ENCODE measurements at regions not wholly inside any gene's neighbourhood (a gene's known extent, or its start where the extent isn't known, plus 50 kb on each side); places are given as distances from the start of the nearest gene placed in this dataset.

DNA sequence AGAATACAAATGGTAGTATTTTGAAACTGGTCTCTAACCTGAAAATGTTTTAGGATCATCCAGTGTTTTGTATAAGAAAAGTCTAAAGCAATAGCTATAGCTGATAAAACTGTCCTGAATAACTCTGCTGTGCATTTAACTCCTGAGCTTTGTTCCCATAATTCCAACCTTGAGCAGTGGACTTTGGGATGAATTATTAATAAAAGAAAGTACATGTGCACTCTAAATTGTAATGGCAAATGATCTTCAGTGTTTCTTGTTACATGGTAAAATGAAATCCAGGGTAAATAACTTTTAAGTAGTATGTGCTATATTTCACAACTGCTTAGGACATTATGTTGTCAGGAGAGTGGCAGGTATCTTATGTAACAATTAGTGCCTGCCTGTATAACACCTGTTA lies 345.6 kb downstream of the SLC16A7 start:
- TF ChIP-seq NR1H2 (CRISPR knock-in tag; IDR thresholded peaks at IDR 0.05) (no peak), JUN (CRISPR knock-in tag; IDR thresholded peaks at IDR 0.05) (no peak), FOXJ3 (CRISPR knock-in tag; IDR thresholded peaks at IDR 0.05; ENCODE audit: borderline replicate concordance) (no peak), TP53 (CRISPR knock-in tag; IDR thresholded peaks at IDR 0.05) (no peak), TEAD4 (CRISPR knock-in tag; IDR thresholded peaks at IDR 0.05) (no peak)
- TF ChIP-seq, protein P1, sequence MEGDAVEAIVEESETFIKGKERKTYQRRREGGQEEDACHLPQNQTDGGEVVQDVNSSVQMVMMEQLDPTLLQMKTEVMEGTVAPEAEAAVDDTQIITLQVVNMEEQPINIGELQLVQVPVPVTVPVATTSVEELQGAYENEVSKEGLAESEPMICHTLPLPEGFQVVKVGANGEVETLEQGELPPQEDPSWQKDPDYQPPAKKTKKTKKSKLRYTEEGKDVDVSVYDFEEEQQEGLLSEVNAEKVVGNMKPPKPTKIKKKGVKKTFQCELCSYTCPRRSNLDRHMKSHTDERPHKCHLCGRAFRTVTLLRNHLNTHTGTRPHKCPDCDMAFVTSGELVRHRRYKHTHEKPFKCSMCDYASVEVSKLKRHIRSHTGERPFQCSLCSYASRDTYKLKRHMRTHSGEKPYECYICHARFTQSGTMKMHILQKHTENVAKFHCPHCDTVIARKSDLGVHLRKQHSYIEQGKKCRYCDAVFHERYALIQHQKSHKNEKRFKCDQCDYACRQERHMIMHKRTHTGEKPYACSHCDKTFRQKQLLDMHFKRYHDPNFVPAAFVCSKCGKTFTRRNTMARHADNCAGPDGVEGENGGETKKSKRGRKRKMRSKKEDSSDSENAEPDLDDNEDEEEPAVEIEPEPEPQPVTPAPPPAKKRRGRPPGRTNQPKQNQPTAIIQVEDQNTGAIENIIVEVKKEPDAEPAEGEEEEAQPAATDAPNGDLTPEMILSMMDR (IDR thresholded peaks at IDR 0.05) = no peak
- TF ChIP-seq, protein P2, sequence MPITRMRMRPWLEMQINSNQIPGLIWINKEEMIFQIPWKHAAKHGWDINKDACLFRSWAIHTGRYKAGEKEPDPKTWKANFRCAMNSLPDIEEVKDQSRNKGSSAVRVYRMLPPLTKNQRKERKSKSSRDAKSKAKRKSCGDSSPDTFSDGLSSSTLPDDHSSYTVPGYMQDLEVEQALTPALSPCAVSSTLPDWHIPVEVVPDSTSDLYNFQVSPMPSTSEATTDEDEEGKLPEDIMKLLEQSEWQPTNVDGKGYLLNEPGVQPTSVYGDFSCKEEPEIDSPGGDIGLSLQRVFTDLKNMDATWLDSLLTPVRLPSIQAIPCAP (CRISPR knock-in tag; IDR thresholded peaks at IDR 0.05) = no peak
- TF ChIP-seq, protein P3, sequence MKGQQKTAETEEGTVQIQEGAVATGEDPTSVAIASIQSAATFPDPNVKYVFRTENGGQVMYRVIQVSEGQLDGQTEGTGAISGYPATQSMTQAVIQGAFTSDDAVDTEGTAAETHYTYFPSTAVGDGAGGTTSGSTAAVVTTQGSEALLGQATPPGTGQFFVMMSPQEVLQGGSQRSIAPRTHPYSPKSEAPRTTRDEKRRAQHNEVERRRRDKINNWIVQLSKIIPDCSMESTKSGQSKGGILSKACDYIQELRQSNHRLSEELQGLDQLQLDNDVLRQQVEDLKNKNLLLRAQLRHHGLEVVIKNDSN (CRISPR knock-in tag; IDR thresholded peaks at IDR 0.05) = no peak
- TF ChIP-seq, protein P4, sequence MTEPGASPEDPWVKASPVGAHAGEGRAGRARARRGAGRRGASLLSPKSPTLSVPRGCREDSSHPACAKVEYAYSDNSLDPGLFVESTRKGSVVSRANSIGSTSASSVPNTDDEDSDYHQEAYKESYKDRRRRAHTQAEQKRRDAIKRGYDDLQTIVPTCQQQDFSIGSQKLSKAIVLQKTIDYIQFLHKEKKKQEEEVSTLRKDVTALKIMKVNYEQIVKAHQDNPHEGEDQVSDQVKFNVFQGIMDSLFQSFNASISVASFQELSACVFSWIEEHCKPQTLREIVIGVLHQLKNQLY (CRISPR knock-in tag; IDR thresholded peaks at IDR 0.05) = no peak
- TF ChIP-seq, protein P5, sequence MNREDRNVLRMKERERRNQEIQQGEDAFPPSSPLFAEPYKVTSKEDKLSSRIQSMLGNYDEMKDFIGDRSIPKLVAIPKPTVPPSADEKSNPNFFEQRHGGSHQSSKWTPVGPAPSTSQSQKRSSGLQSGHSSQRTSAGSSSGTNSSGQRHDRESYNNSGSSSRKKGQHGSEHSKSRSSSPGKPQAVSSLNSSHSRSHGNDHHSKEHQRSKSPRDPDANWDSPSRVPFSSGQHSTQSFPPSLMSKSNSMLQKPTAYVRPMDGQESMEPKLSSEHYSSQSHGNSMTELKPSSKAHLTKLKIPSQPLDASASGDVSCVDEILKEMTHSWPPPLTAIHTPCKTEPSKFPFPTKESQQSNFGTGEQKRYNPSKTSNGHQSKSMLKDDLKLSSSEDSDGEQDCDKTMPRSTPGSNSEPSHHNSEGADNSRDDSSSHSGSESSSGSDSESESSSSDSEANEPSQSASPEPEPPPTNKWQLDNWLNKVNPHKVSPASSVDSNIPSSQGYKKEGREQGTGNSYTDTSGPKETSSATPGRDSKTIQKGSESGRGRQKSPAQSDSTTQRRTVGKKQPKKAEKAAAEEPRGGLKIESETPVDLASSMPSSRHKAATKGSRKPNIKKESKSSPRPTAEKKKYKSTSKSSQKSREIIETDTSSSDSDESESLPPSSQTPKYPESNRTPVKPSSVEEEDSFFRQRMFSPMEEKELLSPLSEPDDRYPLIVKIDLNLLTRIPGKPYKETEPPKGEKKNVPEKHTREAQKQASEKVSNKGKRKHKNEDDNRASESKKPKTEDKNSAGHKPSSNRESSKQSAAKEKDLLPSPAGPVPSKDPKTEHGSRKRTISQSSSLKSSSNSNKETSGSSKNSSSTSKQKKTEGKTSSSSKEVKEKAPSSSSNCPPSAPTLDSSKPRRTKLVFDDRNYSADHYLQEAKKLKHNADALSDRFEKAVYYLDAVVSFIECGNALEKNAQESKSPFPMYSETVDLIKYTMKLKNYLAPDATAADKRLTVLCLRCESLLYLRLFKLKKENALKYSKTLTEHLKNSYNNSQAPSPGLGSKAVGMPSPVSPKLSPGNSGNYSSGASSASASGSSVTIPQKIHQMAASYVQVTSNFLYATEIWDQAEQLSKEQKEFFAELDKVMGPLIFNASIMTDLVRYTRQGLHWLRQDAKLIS (CRISPR knock-in tag; IDR thresholded peaks at IDR 0.05; ENCODE audit: borderline replicate concordance) = no peak
